Epidermal melanocyte (primary cell): ENCODE measurements at regions not wholly inside any gene's neighbourhood (a gene's known extent, or its start where the extent isn't known, plus 50 kb on each side); places are given as distances from the start of the nearest gene placed in this dataset.

Experiments used
- DNase-seq: peaks from one replicate; pipeline ENCODE4 v3.0.0; 2011; ENCODE audit warnings: low spot score; ENCODE audit not compliant: insufficient read length

DNA sequence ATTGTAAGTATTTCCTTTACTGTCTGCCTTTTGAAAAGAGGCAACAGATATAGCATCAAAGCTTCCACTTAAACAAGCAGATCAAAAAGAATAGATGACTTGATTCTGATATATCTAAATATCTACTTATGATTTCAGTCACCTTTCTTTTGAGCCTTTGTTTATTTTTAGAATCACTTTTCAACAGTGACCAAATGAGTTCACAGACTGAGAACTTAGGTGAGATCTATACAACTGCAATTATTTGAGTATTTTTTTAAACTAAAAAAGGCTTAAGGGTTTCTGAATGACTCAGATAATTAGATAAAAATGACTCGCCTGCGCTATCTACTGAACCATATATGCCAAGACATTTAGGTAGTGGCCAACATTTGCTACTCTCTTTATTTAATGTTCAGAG is 166.7 kb upstream of the KCNIP4 start:
- DNase-seq: no peak

DNA sequence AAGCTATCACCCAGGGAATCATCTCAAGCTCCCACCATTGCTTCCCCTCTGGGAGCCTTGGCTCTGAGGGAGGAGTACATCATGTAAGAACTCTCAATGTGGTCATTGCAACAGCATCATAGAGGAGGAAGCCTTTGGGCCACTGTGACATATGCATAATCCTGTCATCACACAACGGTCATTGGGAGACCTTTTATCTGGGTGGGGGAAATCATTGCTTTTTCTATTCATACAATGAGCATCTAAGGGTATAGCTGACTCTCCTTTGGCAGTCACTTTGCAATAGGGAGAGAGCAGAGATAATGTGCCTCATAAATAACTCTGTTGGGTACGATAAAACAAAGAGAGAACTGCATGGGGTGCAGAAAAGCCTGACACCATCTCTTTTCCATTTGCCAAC is 155.2 kb upstream of the KCNIP4 start:
- DNase-seq: no peak

DNA sequence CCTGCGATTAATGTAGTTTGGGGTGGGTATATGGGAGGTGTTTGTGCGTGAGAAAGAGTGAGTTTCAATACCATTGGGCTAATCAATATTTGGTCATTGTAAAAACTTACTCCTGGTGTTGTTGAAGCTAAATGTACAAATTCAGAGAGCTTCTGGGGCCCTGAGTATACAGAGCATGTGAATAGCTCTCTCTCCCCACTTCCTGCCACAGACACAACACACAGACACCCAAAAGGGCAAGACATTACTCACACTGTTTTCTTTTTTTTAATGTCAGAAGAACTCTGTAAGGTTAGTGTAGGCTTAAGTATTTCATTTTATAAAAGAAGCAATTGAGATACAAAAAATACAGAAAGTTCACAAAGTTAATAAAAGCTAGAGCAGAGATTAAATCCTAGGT is 151.3 kb upstream of the KCNIP4 start:
- DNase-seq: no peak

DNA sequence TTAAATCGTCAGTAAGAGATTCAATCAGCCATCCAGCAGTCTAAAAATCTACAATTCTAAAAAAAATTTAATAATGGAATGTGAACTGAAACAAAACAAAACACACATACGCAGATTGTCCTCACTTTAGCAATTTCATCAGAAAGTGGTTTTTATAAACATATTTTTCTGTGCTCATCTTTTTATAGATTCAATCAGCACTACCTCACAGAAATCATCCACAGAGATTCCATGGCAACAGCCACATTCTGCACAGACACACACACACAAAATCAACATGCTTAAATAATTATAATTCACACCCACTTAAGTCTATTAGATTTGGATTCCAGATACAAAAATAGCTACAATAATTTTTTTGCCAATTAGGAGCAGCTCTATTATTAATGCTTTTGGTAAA is 149.0 kb upstream of the KCNIP4 start:
- no peak for DNase-seq

DNA sequence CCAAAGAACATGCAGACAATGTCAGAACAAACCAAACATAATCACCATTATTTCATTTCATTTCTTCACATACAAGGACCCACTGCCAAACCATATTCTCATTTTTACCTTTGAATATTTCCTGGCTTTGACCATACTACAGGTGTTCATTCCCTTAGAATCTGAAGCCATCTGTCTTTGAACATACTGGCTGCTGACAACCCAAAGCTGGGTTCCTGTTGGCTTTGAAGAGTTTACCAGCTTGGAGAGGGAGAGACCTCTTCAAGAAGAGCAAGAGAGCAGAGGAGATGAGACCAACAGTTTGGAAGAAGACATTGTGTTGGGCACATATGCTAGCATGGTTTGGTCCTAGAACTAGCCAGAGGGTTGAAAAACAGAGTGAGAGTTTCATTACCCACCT is 145.6 kb upstream of the KCNIP4 start:
- DNase-seq: no peak

DNA sequence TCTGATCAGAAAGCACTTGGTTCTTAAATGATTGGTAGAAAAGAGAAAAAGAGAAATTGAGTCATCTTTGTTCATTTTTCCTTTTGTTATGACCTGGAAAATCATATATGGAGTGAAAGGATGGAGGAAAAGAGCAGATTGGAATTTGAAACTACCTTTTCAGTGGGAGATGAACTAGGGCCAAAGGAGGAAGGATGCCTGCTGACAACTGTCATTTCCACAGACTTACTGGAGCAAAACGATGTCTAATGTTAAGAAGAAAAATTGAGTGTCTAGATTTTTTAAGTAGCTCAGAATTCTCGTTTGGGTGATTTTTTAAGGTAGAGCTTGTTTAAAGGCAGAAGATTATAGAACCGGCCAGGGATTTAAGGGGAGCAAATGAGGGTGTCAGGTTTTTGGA is 144.6 kb upstream of the KCNIP4 start:
- DNase-seq: no peak

DNA sequence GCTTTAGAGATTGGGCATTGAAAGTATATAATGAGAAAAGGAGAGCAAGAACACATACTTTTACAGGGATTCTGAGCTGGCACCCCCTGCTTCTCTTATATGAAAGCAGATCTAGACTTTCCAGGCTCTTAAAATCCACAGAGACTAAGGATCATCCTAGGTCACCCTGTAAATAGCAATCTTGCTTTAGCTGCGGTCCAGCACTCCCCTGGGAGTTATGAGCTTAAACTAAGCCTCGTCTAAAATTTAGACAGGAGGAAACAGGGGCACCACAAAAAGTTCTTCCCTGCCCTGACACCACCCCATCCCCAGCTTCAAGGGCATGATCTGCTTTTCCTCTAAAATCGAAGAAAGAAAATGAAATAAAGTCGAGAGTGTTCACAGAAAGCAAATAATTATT is 143.3 kb upstream of the KCNIP4 start:
- DNase-seq: no peak

DNA sequence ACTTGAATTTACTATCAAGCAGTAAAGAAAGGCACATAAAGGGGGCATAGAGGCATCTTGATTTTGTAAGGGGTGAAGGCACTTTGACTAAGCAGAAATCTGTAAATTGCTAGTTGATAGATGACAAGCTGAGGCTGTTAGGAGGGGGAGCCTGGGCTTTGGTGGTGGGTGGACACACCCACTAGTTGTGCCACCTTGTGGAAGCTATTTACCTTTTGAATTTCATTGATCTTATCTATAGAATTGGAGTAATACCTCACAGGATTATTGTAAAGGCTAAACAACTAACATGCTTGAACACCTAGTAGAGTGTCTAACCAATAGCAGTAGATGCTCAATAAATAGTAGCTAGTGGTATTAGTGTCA is 142.8 kb upstream of the KCNIP4 start:
- DNase-seq: no peak

DNA sequence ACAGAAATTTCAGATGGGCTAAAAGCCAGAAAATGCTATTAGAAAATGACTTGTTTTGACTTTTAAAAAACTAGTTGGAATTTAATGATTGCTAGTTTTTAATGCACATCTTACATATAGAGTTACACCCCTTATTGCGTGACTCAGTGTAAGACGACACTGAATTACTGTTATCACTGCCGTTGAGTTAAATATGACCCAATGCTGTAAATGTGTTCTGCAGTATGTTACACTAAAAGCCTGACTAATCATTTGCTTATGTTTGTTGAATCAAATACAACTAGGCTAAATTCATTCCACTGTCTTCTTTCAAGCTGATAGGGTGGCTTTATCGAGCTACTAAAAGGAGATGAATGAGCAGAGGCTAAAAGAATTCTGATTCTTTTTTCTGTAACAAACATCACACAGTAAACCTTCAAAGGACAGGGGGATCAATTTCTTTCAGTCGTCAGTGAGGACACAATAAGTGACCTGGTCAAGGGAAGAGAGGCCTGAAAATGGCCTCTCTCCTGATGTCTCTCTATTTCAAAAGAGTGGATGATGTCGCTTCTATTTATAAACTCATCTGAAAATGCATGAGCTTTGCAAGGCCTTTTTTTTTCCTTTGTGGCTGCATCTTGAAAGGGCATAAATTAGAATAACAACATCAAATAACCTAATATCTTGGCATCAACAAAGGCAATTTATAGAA is 142.2 kb upstream of the KCNIP4 start:
- DNase-seq: no peak

DNA sequence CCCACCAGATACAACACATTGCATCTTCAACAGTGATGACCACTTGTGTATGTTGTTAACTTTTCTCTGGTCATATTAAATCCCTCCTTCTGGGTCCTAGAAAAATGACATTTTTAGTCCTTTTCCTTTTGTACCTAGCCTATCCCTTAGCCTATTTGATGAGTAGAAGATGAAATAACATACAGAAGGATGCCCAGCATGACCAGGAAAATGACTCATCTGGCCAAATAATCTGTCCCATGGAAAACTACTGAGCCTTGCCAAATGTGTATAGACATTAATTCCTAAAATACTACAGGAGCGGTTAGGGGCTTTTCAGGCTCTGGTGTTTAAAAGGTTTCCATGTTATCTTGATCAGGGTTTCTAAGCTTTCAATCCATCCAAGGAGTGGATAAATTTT is 129.0 kb upstream of the KCNIP4 start:
- no peak for DNase-seq

DNA sequence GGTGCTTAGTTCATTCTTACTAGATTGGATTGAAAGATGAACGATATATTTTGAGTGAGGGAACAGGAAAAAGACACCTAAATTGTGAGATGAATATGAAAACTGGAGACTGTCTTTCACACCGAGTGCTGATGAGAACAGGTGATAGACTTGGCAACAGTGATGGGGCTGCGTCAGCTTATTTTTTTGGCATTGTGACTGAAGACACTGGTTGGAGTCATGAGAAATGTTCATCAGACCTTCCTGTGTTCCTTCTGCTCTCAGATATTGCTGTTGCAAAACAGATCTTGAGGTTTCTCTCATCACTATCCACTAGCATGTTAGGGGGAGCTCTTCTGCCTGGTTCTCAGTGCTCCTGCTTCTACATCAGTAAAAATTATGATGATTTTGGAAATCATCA is 124.2 kb upstream of the KCNIP4 start:
- DNase-seq: no peak

DNA sequence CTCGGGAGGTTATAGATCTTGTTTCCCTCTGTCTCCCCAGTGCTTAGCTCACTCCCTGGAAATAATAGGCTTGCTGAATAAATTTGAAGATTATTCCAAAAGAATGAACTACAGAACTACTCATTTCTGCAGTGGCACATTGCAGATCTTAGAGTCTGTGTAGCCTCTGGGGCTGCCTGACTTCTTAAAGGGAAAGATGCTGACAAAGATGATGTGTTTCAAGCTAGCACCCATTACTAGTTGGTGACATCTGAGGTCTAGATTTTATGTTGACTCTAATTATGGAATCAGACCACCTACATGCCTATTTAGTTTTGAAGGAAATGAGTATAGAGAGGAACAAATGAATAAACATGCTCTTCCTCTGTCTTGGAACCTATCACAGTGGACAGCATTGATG is 123.7 kb upstream of the KCNIP4 start:
- no peak for DNase-seq

DNA sequence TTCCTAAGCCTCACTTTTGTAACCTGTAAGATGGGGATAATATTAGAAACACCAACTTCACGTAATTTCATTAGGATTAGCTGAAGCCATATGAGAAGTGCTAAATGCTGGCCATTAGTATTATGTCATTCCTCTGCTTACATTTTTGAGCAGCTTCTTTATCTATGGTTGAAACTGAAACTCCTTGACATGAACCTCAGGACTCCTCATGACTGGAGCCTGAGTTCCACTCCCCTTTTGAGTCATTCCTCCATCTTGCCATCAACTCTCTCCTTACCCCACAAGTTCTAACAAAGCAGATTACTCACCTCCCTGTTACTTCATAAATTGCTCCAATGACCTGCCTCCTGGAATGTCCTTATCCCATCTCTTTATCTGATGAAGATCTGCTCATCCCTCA is 123.2 kb upstream of the KCNIP4 start:
- DNase-seq: no peak

DNA sequence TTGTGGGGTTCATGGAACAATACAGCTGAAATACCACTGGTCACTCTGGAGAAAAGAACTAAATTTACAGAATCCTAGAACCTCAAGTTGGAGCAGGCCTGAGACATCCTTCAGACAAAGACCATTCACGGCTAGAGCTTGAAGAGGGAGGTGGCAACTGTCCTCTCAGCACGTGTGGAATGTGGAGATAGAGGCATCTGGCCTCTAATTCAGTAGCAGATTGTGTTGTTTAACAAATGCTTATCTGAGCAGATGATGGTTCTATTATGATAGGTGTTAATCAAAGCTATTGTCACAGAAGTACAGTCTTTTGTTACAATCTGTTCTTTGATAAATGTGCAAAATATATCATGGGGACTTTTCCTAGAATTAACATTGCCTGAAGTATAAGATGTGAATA is 121.7 kb upstream of the KCNIP4 start:
- no peak for DNase-seq

DNA sequence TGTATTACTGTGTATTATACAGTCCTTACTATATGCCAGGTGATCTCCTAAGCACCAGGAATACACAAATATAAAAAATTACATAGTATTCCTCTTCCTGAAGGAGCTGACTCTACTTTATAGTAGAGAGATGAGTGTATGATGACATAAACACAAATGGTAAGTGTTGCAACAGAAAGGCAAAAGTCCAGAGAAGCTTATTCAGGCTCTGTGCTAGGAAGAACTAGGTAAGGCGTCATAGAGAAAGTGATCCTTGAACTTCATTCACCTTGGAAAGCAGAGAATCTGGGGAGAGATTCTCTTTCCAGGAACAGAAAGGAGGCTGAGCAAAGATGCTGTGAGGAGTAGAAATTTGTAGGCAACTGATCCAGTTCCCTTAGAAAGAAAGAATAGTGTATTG is 115.0 kb upstream of the KCNIP4 start:
- DNase-seq: no peak

DNA sequence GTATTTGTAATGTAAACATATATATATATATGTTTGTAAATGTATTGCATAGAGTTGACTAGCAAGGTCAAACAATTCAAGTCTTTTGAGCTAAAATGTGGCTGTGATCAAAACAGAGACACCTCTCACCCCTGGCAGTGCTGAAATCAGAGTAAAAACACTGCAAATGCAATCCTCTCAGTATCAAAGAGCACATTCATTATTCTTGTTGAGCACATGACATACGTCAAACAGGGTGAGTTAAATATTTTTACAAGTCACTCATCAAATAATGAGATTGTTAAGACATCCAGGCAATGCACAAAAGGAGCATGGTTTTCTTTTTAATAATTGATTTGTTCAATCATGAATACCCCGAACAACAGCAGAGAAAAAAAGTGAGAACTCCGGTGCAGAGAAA is 114.1 kb upstream of the KCNIP4 start:
- no peak for DNase-seq

DNA sequence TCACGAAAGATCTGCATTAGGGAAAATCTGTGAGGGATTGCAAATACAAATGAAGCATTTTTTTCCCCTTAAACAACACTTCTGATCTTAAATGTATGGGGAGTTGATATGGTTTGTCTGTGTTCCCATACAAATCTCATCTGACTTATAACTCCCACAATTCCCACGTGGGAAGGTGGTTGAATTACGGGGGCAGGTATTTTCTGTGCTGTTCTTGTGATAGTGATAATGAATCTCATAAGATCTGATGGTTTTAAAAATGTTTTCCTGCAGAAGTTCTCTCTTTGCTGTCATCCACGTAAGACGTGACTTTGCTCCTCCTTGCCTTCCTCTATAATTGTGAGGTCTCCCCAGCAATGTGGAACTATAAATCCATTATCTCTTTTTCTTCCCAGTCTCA is 107.4 kb upstream of the KCNIP4 start:
- no peak for DNase-seq

DNA sequence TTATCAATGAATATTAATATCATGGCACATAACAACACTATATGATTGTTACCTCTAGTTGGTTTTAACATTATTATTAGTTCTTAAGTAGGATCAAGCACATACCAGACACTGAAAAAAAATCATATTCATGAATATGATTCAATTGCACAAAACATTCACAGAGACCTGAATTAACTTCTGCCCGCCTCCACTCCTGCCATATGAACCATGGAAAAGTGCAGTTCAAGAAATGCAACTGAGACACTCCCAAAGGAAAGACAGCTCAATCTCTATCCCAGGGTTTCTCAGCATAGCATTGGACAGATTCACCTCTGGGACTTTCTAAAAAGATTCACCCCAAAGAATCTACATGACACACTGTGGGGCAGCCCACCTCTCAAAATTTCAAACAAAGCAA is 103.5 kb upstream of the KCNIP4 start:
- no peak for DNase-seq

DNA sequence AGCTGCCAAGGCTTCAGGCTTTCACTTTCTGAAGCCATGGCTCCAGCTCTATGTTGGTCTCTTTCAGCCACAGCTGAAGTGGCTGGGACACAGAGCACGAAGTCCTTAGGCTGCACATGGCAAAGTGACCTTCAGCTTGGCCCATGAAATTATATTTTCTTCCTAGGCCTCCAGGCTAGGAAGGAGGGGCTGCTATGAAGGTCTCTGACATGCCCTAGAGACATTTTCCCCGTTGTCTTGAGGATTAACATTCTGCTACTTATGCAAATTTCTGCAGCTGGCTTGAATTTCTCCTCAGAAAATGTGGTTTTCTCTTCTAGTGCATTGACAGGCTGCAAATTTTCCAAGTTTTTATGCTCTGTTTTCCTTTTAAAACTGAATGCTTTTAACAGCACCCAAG is 99.8 kb upstream of the KCNIP4 start:
- no peak for DNase-seq

DNA sequence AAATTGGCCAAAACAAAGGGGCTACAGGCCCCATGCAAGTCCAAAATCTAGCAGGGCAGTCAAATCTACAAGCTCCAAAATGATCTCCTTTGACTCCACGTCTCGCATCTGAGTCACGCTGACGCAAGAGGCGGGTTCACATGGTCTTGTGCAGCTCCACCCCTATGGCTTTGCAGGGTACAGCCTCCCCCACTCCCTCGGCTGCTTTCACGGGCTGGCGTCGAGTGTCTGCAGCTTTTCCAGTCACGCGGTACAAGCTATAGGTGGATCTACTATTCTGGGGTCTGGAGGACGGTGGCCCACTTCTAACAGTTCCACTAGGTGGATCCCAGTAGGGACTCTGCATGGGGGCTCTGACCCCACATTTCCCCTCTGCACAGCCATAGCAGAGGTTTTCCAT is 99.2 kb upstream of the KCNIP4 start:
- DNase-seq: no peak

DNA sequence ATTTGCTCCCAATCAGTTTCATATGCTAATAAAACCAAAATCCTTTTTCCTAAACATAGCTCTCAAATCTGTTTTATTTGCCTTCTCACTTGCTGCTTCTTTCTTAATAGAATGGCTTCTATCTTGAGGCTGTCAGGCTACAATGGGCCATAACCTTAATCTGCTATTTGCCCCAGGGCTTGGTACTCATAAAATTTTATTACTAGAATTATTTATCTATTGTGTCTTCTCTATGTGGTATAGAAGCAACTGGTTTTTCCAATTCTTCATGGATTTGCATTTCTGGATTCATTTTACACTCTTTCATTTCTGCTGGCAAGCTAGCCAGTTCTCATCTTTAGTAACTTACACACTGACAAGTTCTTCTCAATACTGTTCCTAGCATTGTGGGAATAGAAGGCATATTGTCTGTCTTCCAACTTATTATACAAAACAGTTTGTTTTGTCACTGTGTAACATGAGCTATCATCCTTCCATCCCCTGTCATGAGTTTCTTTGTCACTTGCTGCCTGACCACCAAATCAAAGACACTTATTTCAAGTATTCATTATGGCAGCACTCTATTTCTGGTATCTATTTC is 96.6 kb upstream of the KCNIP4 start:
- no peak for DNase-seq

DNA sequence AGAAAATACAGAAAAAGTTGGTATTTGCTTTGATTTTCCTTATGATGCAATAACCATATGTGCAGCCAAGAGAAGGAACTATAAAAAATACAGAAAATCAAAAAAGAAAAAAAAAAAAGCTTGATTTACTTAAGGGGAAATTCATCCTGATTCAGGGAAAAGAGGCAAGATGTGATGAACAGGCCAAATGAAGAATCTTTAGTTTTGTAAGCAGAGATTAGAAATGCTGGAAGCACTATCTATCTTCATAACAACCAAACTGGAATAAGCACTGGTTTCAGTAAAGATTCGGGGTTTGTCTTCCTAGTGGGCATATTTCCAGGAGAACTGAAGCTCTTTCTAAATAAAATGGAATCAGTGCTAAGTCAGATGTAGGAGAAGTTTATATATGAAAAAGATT is 82.9 kb upstream of the KCNIP4 start:
- no peak for DNase-seq

DNA sequence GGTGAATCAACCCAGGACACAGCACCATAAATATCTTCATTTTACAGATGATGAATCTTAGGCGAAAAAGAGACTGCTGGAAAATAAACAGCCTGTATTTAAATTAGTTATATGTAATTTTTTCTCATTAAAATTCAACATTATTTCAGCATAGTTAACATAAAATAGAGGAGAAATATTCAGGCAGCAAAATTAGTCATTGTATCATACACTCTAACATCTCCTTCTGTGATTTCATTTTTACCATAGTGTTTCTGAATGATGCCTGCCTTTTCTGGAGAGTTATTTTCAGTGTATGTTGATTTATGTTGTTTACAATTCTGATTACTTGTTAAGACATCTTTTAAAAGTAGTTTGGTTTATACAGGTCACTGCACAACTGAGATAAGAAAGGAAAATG is 82.3 kb upstream of the KCNIP4 start:
- no peak for DNase-seq

DNA sequence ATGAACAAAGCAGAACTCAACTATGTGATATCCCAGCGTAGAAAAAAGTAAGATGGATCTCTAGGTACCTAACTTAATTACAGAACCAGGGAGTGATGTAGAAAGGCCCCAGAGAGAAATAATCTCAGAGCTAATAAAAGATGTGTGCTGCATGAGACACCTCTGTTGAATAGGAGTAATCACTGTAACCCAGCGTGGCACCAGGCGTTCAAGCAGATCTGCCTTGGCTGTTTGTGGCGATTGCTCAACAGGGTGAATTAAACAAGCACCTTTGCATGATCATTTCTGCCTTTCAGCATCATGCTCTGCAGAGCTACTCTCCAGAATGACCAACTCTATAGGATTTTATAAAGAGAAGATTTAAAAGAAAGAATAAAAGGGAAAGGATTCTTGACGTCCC is 81.7 kb upstream of the KCNIP4 start:
- no peak for DNase-seq
